B cell (primary cell): ENCODE measurements at regions not wholly inside any gene's neighbourhood (a gene's known extent, or its start where the extent isn't known, plus 50 kb on each side); places are given as distances from the start of the nearest gene placed in this dataset.

Experiments
- ATAC-seq: fragments of 200-7000 bp; cut with Tn5 transposase; one replicate; pipeline ENCODE4 v1.10.0; 2021; ENCODE audit warnings: low read depth, mild to moderate bottlenecking, moderate number of reproducible peaks, moderate library complexity
- CTCF ChIA-PET: fragments of 350-600 bp; sonication (Branson Sonifier 250); formaldehyde crosslinking; loops from one replicate; lab custom pipeline; 2021; ENCODE audit warnings: antibody characterized with exemption, inconsistent platforms; lab: Charles Lee
- POLR2A ChIA-PET: fragments of 350-600 bp; sonication (Branson Sonifier 250); formaldehyde crosslinking; loops from one replicate; lab custom pipeline; 2021; ENCODE audit warnings: antibody characterized with exemption; lab: Charles Lee
- DNase-seq: peaks from one replicate; pipeline ENCODE4 v3.0.0; 2013
- H2AFZ ChIP-seq: 2 replicates; pipeline ENCODE4 v1.6.1; 2012; ENCODE audit warnings: mild to moderate bottlenecking, low read depth, low read length; ENCODE audit not compliant: insufficient read depth, poor library complexity, severe bottlenecking
- H3K27ac ChIP-seq, 2 donors: 1 replicate in 1 of 2; 2 replicates in 1 of 2; pipeline ENCODE4 v1.5.1; 2012 to 2013; ENCODE audit warnings: low read length in 2 of 2, mild to moderate bottlenecking in 2 of 2, moderate library complexity in 1 of 2
- H3K27me3 ChIP-seq, 4 experiments: fragments of 200-600 bp in 1 of 4; sonication (generic) in 1 of 4; replicated peaks in 1 of 4; 1 replicate in 2 of 4; 2 replicates in 2 of 4; pipeline versions ENCODE4 v1.6.1 to v1.7.0; 2013 to 2016; ENCODE audit warnings: low read length in 3 of 4, mild to moderate bottlenecking in 2 of 4, mixed read lengths in 1 of 4, moderate library complexity in 1 of 4; ENCODE audit not compliant: insufficient read depth in 4 of 4, control insufficient read depth in 3 of 4; ENCODE audit errors: control extremely low read depth in 1 of 4
- H3K36me3 ChIP-seq, 2 experiments: replicated peaks in 1 of 2; 1 replicate in 1 of 2; 2 replicates in 1 of 2; pipeline versions ENCODE4 v1.6.1 to v1.7.1; 2013; ENCODE audit warnings: low read length in 1 of 2; ENCODE audit not compliant: insufficient read depth in 2 of 2, control insufficient read depth in 1 of 2; ENCODE audit errors: control extremely low read depth in 1 of 2, extremely low read depth in 1 of 2
- H3K4me1 ChIP-seq, 2 donors: fragments of 200-600 bp in 1 of 2; sonication (generic) in 1 of 2; 1 replicate in 1 of 2; 2 replicates in 1 of 2; pipeline versions ENCODE4 v1.5.1 to v1.6.1; 2013 to 2017; ENCODE audit warnings: low read length in 2 of 2; ENCODE audit not compliant: control insufficient read depth in 2 of 2, insufficient read depth in 2 of 2
- H3K4me2 ChIP-seq: replicated peaks from 2 replicates; pipeline ENCODE3; 2012; ENCODE audit warnings: mild to moderate bottlenecking, low read depth, low read length; ENCODE audit not compliant: poor library complexity, severe bottlenecking
- H3K4me3 ChIP-seq, 5 experiments: fragments of 200-600 bp in 1 of 5; sonication (generic) in 1 of 5; 1 replicate in 3 of 5; 2 replicates in 2 of 5; pipeline versions ENCODE4 v1.5.1 to v1.7.0; 2011 to 2016; ENCODE audit warnings: low read length in 4 of 5, mild to moderate bottlenecking in 4 of 5, low read depth in 2 of 5, control low read depth in 1 of 5, moderate library complexity in 1 of 5; ENCODE audit not compliant: insufficient read depth in 1 of 5; ENCODE audit errors: control extremely low read depth in 1 of 5, extremely low read depth in 1 of 5
- H3K79me2 ChIP-seq: fragments of 200-600 bp; sonication (generic); one replicate; pipeline ENCODE4 v1.6.0; 2016; ENCODE audit warnings: low read length; ENCODE audit not compliant: control insufficient read depth, insufficient read depth
- H3K9ac ChIP-seq: fragments of 200-600 bp; sonication (generic); 2 replicates; pipeline ENCODE4 v1.6.1; 2017; ENCODE audit warnings: mild to moderate bottlenecking, low read length, moderate library complexity
- H3K9me3 ChIP-seq, 3 donors: one replicate each; pipeline versions ENCODE4 v1.6.1 to v1.7.1; 2013; ENCODE audit warnings: low read length in 2 of 3; ENCODE audit not compliant: control insufficient read depth in 2 of 3, insufficient read depth in 1 of 3; ENCODE audit errors: control extremely low read depth in 1 of 3
- H4K20me1 ChIP-seq: 2 replicates; pipeline ENCODE4 v1.6.0; 2012; ENCODE audit warnings: mild to moderate bottlenecking, low read length; ENCODE audit not compliant: insufficient read depth, control insufficient read depth, poor library complexity, severe bottlenecking
- H3K27ac Mint-ChIP-seq: one replicate; pipeline ENCODE4 v1.8.0; 2021; ENCODE audit warnings: mixed read lengths
- H3K27me3 Mint-ChIP-seq: one replicate; pipeline ENCODE4 v1.8.0; 2021; ENCODE audit warnings: mixed read lengths
- H3K4me1 Mint-ChIP-seq: one replicate; pipeline ENCODE4 v1.8.0; 2021; ENCODE audit warnings: mixed read lengths
- H3K4me3 Mint-ChIP-seq: one replicate; pipeline ENCODE4 v1.8.0; 2021; ENCODE audit warnings: mixed read lengths
- H3K9me3 Mint-ChIP-seq: one replicate; pipeline ENCODE4 v1.8.0; 2022; ENCODE audit warnings: mixed read lengths; ENCODE audit not compliant: insufficient read depth
- EZH2 ChIP-seq: IDR thresholded peaks from 2 replicates; pipeline ENCODE4 v1.6.1; 2012; ENCODE audit warnings: borderline replicate concordance, low read depth, mild to moderate bottlenecking, moderate library complexity, low read length; ENCODE audit not compliant: insufficient read depth, poor library complexity, severe bottlenecking
- WGBS: methylation state at CpG from one replicate; pipeline ENCODE4 v1.1.5; 2013; ENCODE audit warnings: missing lambda C conversion rate; ENCODE audit not compliant: insufficient coverage; 5-methylcytosine and 5-hydroxymethylcytosine counted together
- intact Hi-C: fragments of 100-400 bp; cut with micrococcal nuclease; formaldehyde crosslinking; loops from one replicate; pipeline ENCODE4 v1.10.0; 2022
- TF ChIP-seq, protein P1 (sequence below): fragments of 200-600 bp; IDR thresholded peaks from one replicate; pipeline ENCODE4 v1.8.0; 2022; ENCODE audit warnings: antibody characterized with exemption, mild to moderate bottlenecking

DNA sequence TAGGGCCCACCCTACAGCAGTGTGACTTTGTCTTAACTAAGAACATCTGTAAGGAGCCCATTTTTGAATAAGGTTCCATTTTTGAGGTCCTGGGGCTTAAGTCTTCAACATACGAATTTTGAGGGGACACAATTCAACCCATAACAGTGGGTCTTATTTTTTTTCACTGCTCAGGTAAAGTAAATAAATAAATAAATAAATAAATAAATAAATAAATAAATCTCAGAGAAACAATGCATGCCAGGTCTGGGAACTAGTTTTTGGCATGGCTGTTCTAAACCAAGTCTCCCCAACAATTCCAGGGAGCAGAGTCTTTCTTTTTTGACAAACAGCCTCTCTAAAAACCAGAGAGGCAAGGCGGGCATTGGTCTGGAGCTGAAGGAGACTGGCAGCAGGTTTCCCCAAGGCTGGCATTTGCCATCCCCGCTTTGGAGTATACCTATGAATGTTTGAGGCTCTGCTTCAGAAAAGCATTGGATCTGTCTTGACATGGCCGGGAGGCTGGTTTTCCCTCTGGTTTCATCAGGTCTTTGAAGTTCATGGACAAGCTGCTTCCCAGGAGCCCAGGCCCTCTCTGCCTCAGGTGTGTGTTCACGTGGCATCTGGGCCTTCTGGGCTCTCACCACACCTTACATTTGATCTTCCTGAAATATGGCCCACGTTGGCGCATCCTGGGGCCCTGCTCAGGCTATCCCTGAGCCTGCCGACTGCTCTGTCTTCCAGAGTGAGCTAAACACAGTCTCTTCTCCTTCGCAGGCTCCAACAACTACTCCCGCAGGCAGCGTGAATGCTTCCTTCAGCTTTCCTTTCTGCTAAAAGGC lies 545.2 kb downstream of the BCL11B start:
- TF ChIP-seq, protein P1, sequence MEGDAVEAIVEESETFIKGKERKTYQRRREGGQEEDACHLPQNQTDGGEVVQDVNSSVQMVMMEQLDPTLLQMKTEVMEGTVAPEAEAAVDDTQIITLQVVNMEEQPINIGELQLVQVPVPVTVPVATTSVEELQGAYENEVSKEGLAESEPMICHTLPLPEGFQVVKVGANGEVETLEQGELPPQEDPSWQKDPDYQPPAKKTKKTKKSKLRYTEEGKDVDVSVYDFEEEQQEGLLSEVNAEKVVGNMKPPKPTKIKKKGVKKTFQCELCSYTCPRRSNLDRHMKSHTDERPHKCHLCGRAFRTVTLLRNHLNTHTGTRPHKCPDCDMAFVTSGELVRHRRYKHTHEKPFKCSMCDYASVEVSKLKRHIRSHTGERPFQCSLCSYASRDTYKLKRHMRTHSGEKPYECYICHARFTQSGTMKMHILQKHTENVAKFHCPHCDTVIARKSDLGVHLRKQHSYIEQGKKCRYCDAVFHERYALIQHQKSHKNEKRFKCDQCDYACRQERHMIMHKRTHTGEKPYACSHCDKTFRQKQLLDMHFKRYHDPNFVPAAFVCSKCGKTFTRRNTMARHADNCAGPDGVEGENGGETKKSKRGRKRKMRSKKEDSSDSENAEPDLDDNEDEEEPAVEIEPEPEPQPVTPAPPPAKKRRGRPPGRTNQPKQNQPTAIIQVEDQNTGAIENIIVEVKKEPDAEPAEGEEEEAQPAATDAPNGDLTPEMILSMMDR = no peak
- no peak for TF ChIP-seq EZH2
- Histone ChIP-seq H3K9ac (no peak overlapping the region), H3K36me3 (no peaks in the 10 kb centered on the region), H3K27me3 (no peaks in the 10 kb centered on the region), H3K4me1 (no peaks in the 10 kb centered on the region), H3K4me2 (no peak overlapping the region), H3K27ac (no peak overlapping the region), H3K9me3 (peaks cover 0 to 24% (median 0%) of the 10 kb centered on the region in 3 donors), H3K79me2 (no peaks in the 10 kb centered on the region), H2AFZ (no peak overlapping the region), H3K4me3 (no peak overlapping the region), H4K20me1 (no peaks in the 10 kb centered on the region)
- intact Hi-C loops = no loop called here
- no peaks in the 10 kb centered on the region for H3K9me3 Mint-ChIP-seq
- ATAC-seq (no peak), DNase-seq (no peak)
- CTCF ChIA-PET = no interaction called here
- no peak overlapping the region for H3K4me3 Mint-ChIP-seq
- no peaks in the 10 kb centered on the region for H3K27me3 Mint-ChIP-seq
- no peaks in the 10 kb centered on the region for H3K4me1 Mint-ChIP-seq
- H3K27ac Mint-ChIP-seq = no peak overlapping the region
- 92% methylated on average over 10 of the region's 11 CpGs for WGBS
- POLR2A ChIA-PET = no interaction called here

DNA sequence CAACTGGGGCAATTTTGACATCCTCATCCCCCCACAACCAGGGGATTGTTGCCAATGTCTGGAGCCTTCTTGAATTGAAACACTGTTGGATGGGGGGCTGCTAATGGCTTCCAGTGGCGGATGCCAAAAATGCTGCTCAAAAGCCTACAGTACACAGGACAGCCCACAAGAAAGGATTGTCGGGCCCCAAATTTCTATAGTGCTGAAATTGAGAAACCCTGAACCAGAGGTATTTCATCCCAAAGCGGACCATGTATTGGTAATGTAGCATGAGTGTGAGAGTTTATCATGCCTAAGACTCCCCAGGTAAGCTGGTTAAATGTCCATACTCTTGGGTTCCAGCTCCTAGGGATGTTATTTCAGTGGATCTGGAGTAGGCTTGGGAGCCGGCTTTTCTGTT lies 544.0 kb downstream of the BCL11B start:
- H3K27ac Mint-ChIP-seq = no peak overlapping the region
- H3K4me3 Mint-ChIP-seq = no peak overlapping the region
- 94% methylated on average over 3 of the region's 4 CpGs for WGBS
- intact Hi-C loops = no loop called here
- H3K4me2 ChIP-seq = no peak overlapping the region
- H2AFZ ChIP-seq = no peak overlapping the region
- DNase-seq (no peak), ATAC-seq (no peak)
- H3K9me3 ChIP-seq = peaks cover 0 to 26% (median 0%) of the 10 kb centered on the region in 3 donors
- no peaks in the 10 kb centered on the region for H3K27me3 Mint-ChIP-seq
- H3K4me3 ChIP-seq = no peak overlapping the region
- H4K20me1 ChIP-seq = no peaks in the 10 kb centered on the region
- H3K4me1 ChIP-seq = no peaks in the 10 kb centered on the region
- H3K79me2 ChIP-seq = no peaks in the 10 kb centered on the region
- TF ChIP-seq EZH2 = no peak
- TF ChIP-seq, protein P1 = no peak
- H3K4me1 Mint-ChIP-seq = no peaks in the 10 kb centered on the region
- POLR2A ChIA-PET = no interaction called here
- no peaks in the 10 kb centered on the region for H3K27me3 ChIP-seq
- H3K9me3 Mint-ChIP-seq = no peaks in the 10 kb centered on the region
- no peaks in the 10 kb centered on the region for H3K36me3 ChIP-seq
- no peak overlapping the region for H3K9ac ChIP-seq
- CTCF ChIA-PET = no interaction called here
- H3K27ac ChIP-seq = no peak overlapping the region
